H1 (cell line): ENCODE measurements at regions not wholly inside any gene's neighbourhood (a gene's known extent, or its start where the extent isn't known, plus 50 kb on each side); places are given as distances from the start of the nearest gene placed in this dataset.

Experiments used
- CTCF ChIA-PET: fragments of 300-600 bp; sonication (Branson Sonifier 250); formaldehyde crosslinking; loops from one replicate; lab custom pipeline; 2021; ENCODE audit not compliant: partially characterized antibody; lab: Charles Lee
- POLR2A ChIA-PET: fragments of 300-600 bp; sonication (Branson Sonifier 250); formaldehyde crosslinking; loops from one replicate; lab custom pipeline; 2021; ENCODE audit warnings: inconsistent platforms; ENCODE audit not compliant: partially characterized antibody; lab: Charles Lee
- DNase-seq, 2 experiments: peaks; one replicate each; pipeline versions ENCODE4 v3.0.0 to v3.0.0-alpha.2; 2010 to 2022; ENCODE audit warnings: low spot score in 2 of 2, low read depth in 1 of 2, mixed read lengths in 1 of 2
- FAIRE-seq: peaks from 2 replicates; lab custom pipeline; 2011; peaks lifted over from hg19 to GRCh38; lab: Jason Lieb, UNC
- H2AFZ ChIP-seq: 2 replicates; pipeline ENCODE4 v1.8.1; 2012; ENCODE audit warnings: low read length, inconsistent platforms
- H2AK5ac ChIP-seq: 2 replicates; pipeline ENCODE4 v1.6.1; 2013; ENCODE audit warnings: low read depth, low read length
- H2BK120ac ChIP-seq: replicated peaks from 2 replicates; pipeline ENCODE3; 2013; ENCODE audit warnings: low read depth, low read length, inconsistent platforms
- H2BK12ac ChIP-seq: 2 replicates; pipeline ENCODE4 v1.6.1; 2013; ENCODE audit warnings: low read depth, low read length
- H2BK15ac ChIP-seq: 2 replicates; pipeline ENCODE4 v1.6.1; 2013; ENCODE audit warnings: low read length
- H2BK20ac ChIP-seq: 2 replicates; pipeline ENCODE4 v1.6.1; 2013; ENCODE audit warnings: low read length
- H2BK5ac ChIP-seq: 2 replicates; pipeline ENCODE4 v1.6.1; 2013; ENCODE audit warnings: low read depth, low read length
- H3K14ac ChIP-seq: 2 replicates; pipeline ENCODE4 v1.6.1; 2013; ENCODE audit warnings: inconsistent platforms; ENCODE audit not compliant: insufficient read length
- H3K18ac ChIP-seq: 2 replicates; pipeline ENCODE4 v1.6.1; 2013; ENCODE audit warnings: low read length; ENCODE audit errors: extremely low read depth
- H3K23ac ChIP-seq: 2 replicates; pipeline ENCODE4 v1.6.1; 2013; ENCODE audit warnings: inconsistent platforms; ENCODE audit not compliant: insufficient read length
- H3K23me2 ChIP-seq: 2 replicates; pipeline ENCODE4 v1.6.1; 2013; ENCODE audit warnings: low read depth, low read length
- H3K27ac ChIP-seq: 2 replicates; pipeline ENCODE4 v1.6.1; 2011; ENCODE audit warnings: low read depth, low read length, inconsistent platforms
- H3K27me3 ChIP-seq, 4 experiments: replicated peaks in 1 of 4; 1 replicate in 1 of 4; 2 replicates in 3 of 4; pipeline versions ENCODE4 v1.6.1 to v1.8.1; 2011 to 2013; ENCODE audit warnings: low read length in 3 of 4, mild to moderate bottlenecking in 3 of 4, inconsistent platforms in 2 of 4, mixed read lengths in 2 of 4, moderate library complexity in 1 of 4; ENCODE audit not compliant: control insufficient read depth in 3 of 4, insufficient read depth in 3 of 4; ENCODE audit errors: extremely low read depth in 1 of 4
- H3K36me3 ChIP-seq, 4 experiments: 2 replicates each; pipeline versions ENCODE4 v1.6.1 to v1.8.1; 2011 to 2013; ENCODE audit warnings: mild to moderate bottlenecking in 4 of 4, low read length in 3 of 4, moderate library complexity in 2 of 4, control low read depth in 1 of 4, inconsistent platforms in 1 of 4; ENCODE audit not compliant: insufficient read depth in 4 of 4, control insufficient read depth in 2 of 4
- H3K4ac ChIP-seq: replicated peaks from 2 replicates; pipeline ENCODE3; 2013; ENCODE audit warnings: low read length, low read depth, mixed read lengths, inconsistent platforms; ENCODE audit not compliant: insufficient read length
- H3K4me1 ChIP-seq, 4 experiments: replicated peaks in 1 of 4; 1 replicate in 1 of 4; 2 replicates in 3 of 4; pipeline versions ENCODE4 v1.6.1 to v1.8.1; 2011 to 2013; ENCODE audit warnings: low read length in 3 of 4, inconsistent platforms in 2 of 4, mixed read lengths in 1 of 4; ENCODE audit not compliant: insufficient read depth in 4 of 4, control insufficient read depth in 3 of 4
- H3K4me2 ChIP-seq, 2 experiments: 2 replicates each; pipeline versions ENCODE4 v1.6.1 to v1.8.1; 2011 to 2013; ENCODE audit warnings: low read depth in 2 of 2, low read length in 2 of 2, control low read depth in 1 of 2, inconsistent platforms in 1 of 2, mild to moderate bottlenecking in 1 of 2; ENCODE audit not compliant: insufficient read depth in 1 of 2
- H3K4me3 ChIP-seq, 4 experiments: fragments of 200-600, 300-600 bp in 1 of 4; sonication (generic), shearing (Covaris generic), sonication (Bioruptor Twin) in 1 of 4; 2 replicates each; pipeline versions ENCODE4 v1.5.1 to v1.8.1; 2011 to 2016; ENCODE audit warnings: low read length in 4 of 4, low read depth in 3 of 4, control low read depth in 2 of 4, inconsistent platforms in 2 of 4, mild to moderate bottlenecking in 2 of 4, mixed read lengths in 1 of 4, moderate library complexity in 1 of 4; ENCODE audit not compliant: insufficient read depth in 2 of 4; ENCODE audit errors: extremely low read depth in 1 of 4
- H3K56ac ChIP-seq: replicated peaks from 2 replicates; pipeline ENCODE3; 2013; ENCODE audit warnings: low read depth, mild to moderate bottlenecking, mixed read lengths, low read length, inconsistent platforms; ENCODE audit not compliant: insufficient read length
- H3K79me1 ChIP-seq: 2 replicates; pipeline ENCODE4 v1.6.1; 2013; ENCODE audit warnings: low read depth, low read length, control low read depth
- H3K79me2 ChIP-seq, 2 experiments: 2 replicates each; pipeline versions ENCODE4 v1.6.1 to v1.8.1; 2012 to 2013; ENCODE audit warnings: low read length in 2 of 2, mild to moderate bottlenecking in 2 of 2, inconsistent platforms in 1 of 2; ENCODE audit not compliant: insufficient read depth in 2 of 2, control insufficient read depth in 1 of 2
- H3K9ac ChIP-seq, 4 experiments: replicated peaks in 1 of 4; 1 replicate in 1 of 4; 2 replicates in 3 of 4; pipeline versions ENCODE4 v1.6.1 to v1.8.1; 2011 to 2013; ENCODE audit warnings: low read depth in 3 of 4, low read length in 3 of 4, control low read depth in 2 of 4, mild to moderate bottlenecking in 2 of 4, moderate library complexity in 2 of 4, inconsistent platforms in 1 of 4; ENCODE audit errors: extremely low read depth in 1 of 4
- H3K9me3 ChIP-seq, 2 experiments: 2 replicates each; pipeline versions ENCODE4 v1.6.1 to v1.8.1; 2012 to 2013; ENCODE audit warnings: mild to moderate bottlenecking in 2 of 2, moderate library complexity in 2 of 2, control low read depth in 1 of 2, inconsistent platforms in 1 of 2, low read depth in 1 of 2, low read length in 1 of 2, mixed read lengths in 1 of 2; ENCODE audit not compliant: insufficient read depth in 2 of 2
- H4K20me1 ChIP-seq, 2 experiments: replicated peaks in 1 of 2; 2 replicates each; pipeline versions ENCODE3 to v1.8.1; 2011 to 2013; ENCODE audit warnings: inconsistent platforms in 2 of 2, low read length in 2 of 2, mild to moderate bottlenecking in 1 of 2; ENCODE audit not compliant: insufficient read depth in 2 of 2, control insufficient read depth in 1 of 2
- H4K5ac ChIP-seq: 2 replicates; pipeline ENCODE4 v1.6.1; 2013; ENCODE audit warnings: low read length, low read depth, mixed read lengths, inconsistent platforms; ENCODE audit not compliant: insufficient read length
- H4K8ac ChIP-seq: 2 replicates; pipeline ENCODE4 v1.8.0; 2013; ENCODE audit warnings: mild to moderate bottlenecking, moderate library complexity, low read length, inconsistent platforms; ENCODE audit not compliant: insufficient read depth; ENCODE audit errors: extremely low read depth
- H4K91ac ChIP-seq: replicated peaks from 2 replicates; pipeline ENCODE3; 2013; ENCODE audit warnings: low read length, mixed read lengths, inconsistent platforms; ENCODE audit not compliant: insufficient read length
- ASH2L ChIP-seq: fragments of 200-600, 300-600 bp; sonication (generic); IDR thresholded peaks from one replicate; pipeline ENCODE4 v1.7.1; 2017; ENCODE audit warnings: low read length
- SP1 ChIP-seq: IDR thresholded peaks from 2 replicates; pipeline ENCODE4 v1.6.1; 2011; ENCODE audit warnings: low read depth, low read length
- TAF1 ChIP-seq: IDR thresholded peaks from 2 replicates; pipeline ENCODE4 v1.6.1; 2011; ENCODE audit warnings: mild to moderate bottlenecking, low read depth, low read length
- WGBS, 2 experiments: shearing (Covaris generic) in 1 of 2; methylation state at CpG; one replicate each; pipeline versions ENCODE4 v1.1.6 to v1.1.7; 2013 to 2015; ENCODE audit warnings: low lambda C conversion rate in 2 of 2, mixed read lengths in 2 of 2, inconsistent platforms in 1 of 2, low coverage in 1 of 2, missing lambda C conversion rate in 1 of 2; ENCODE audit not compliant: insufficient replicate concordance in 2 of 2, insufficient coverage in 1 of 2, insufficient read length in 1 of 2; ENCODE audit errors: extremely low coverage in 1 of 2, missing lambda C conversion rate in 1 of 2; 5-methylcytosine and 5-hydroxymethylcytosine counted together

DNA sequence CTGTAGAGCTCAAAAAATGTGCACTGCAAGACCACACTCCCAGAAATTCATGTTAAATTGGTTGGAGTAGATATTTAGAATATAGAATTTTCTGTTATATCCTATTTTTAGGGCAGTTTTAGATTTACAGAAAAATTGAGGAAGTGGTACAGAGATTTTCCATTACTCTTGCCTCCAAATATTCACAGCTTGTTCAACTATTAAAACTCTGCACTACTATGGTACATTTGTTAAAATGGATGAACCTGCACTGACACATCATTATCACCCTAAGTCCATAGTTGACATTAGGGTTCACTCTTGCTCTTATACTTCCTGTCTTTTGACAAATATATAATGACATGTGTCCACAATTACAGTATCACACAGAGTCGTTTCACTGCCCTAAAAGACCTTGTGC lies 1724.5 kb downstream of the C4orf33 start:
- H4K5ac ChIP-seq = no peak overlapping the region
- no peak overlapping the region for H2BK5ac ChIP-seq
- no peaks in the 10 kb centered on the region for H3K79me2 ChIP-seq
- H3K9me3 ChIP-seq = no peaks in the 10 kb centered on the region
- no peak overlapping the region for H2AK5ac ChIP-seq
- H3K4ac ChIP-seq = no peak overlapping the region
- no peaks in the 10 kb centered on the region for H3K23me2 ChIP-seq
- H4K8ac ChIP-seq = no peak overlapping the region
- H3K4me3 ChIP-seq = no peak overlapping the region
- no peak overlapping the region for H3K56ac ChIP-seq
- H3K27ac ChIP-seq = no peak overlapping the region
- H2BK12ac ChIP-seq = no peak overlapping the region
- ChIA-PET POLR2A (no interaction called here), CTCF (interaction anchor here (0.7 kb wide), 1 partner anchor 177 kb away, joined by 3 read pairs; no protein-coding TSS in a partner anchor)
- no peak overlapping the region for H2BK15ac ChIP-seq
- no peaks in the 10 kb centered on the region for H3K27me3 ChIP-seq
- DNase-seq (no peak), FAIRE-seq (no peak)
- no peaks in the 10 kb centered on the region for H3K4me1 ChIP-seq
- no peak overlapping the region for H2BK120ac ChIP-seq
- H3K79me1 ChIP-seq = no peaks in the 10 kb centered on the region
- no peak overlapping the region for H3K18ac ChIP-seq
- no peak overlapping the region for H4K91ac ChIP-seq
- H3K9ac ChIP-seq = no peak overlapping the region
- H3K23ac ChIP-seq = no peak overlapping the region
- H2AFZ ChIP-seq = no peak overlapping the region
- H4K20me1 ChIP-seq = no peaks in the 10 kb centered on the region
- no peak overlapping the region for H2BK20ac ChIP-seq
- H3K4me2 ChIP-seq = no peak overlapping the region
- 79% methylated on average over 1 of the region's 1 CpG; no CpG with 5 or more reads in 1 of the 2 experiments for WGBS, 2 experiments
- no peaks in the 10 kb centered on the region for H3K36me3 ChIP-seq
- no peak overlapping the region for H3K14ac ChIP-seq
- TF ChIP-seq SP1 (no peak), TAF1 (no peak), ASH2L (no peak)
